Osteoblast (primary cell): ENCODE measurements at regions not wholly inside any gene's neighbourhood (a gene's known extent, or its start where the extent isn't known, plus 50 kb on each side); places are given as distances from the start of the nearest gene placed in this dataset.

ENCODE experiments used
- DNase-seq: peaks from one replicate; pipeline ENCODE4 v3.0.0; 2011; ENCODE audit warnings: low spot score, mixed read lengths; ENCODE audit not compliant: insufficient read length; ENCODE audit errors: missing footprints
- H2AFZ ChIP-seq: 2 replicates; pipeline ENCODE4 v1.6.0; 2011; ENCODE audit warnings: mild to moderate bottlenecking, low read length
- H3K27ac ChIP-seq: 2 replicates; pipeline ENCODE4 v1.5.1; 2011; ENCODE audit warnings: mild to moderate bottlenecking, low read depth, low read length, moderate library complexity
- H3K27me3 ChIP-seq: 2 replicates; pipeline ENCODE4 v1.6.0; 2012; ENCODE audit warnings: mild to moderate bottlenecking, control low read depth, inconsistent platforms, low read length, moderate library complexity; ENCODE audit not compliant: insufficient read depth
- H3K36me3 ChIP-seq: 2 replicates; pipeline ENCODE4 v1.5.1; 2011; ENCODE audit warnings: mild to moderate bottlenecking, low read length, control low read depth, moderate library complexity; ENCODE audit not compliant: insufficient read depth
- H3K4me1 ChIP-seq: 2 replicates; pipeline ENCODE4 v1.5.1; 2011; ENCODE audit warnings: mild to moderate bottlenecking, low read length, control low read depth, moderate library complexity; ENCODE audit not compliant: insufficient read depth
- H3K4me2 ChIP-seq: 2 replicates; pipeline ENCODE4 v1.6.0; 2011; ENCODE audit warnings: mild to moderate bottlenecking, low read length; ENCODE audit not compliant: insufficient read depth
- H3K4me3 ChIP-seq: fragments of 200-600 bp; sonication (generic); 3 replicates; pipeline ENCODE4 v1.5.1; 2012; ENCODE audit warnings: mild to moderate bottlenecking, low read length, inconsistent platforms; ENCODE audit not compliant: insufficient read depth
- H3K79me2 ChIP-seq: 2 replicates; pipeline ENCODE4 v1.6.0; 2012; ENCODE audit warnings: mild to moderate bottlenecking, low read length, control low read depth, inconsistent platforms; ENCODE audit not compliant: insufficient read depth
- H3K9me3 ChIP-seq: 2 replicates; pipeline ENCODE4 v1.5.1; 2011; ENCODE audit warnings: low read depth, low read length, control low read depth
- H4K20me1 ChIP-seq: 2 replicates; pipeline ENCODE4 v1.6.0; 2012; ENCODE audit warnings: mild to moderate bottlenecking, low read length, control low read depth; ENCODE audit not compliant: insufficient read depth
- CTCF ChIP-seq: IDR thresholded peaks from 2 replicates; pipeline ENCODE4 v1.5.1; 2011; ENCODE audit warnings: mild to moderate bottlenecking, low read depth, low read length, moderate library complexity; ENCODE audit errors: extremely low read depth

- Histone ChIP-seq H3K27ac (no peak overlapping the region), H3K36me3 (no peaks in the 10 kb centered on the region), H3K9me3 (peaks cover 2% of the 10 kb centered on the region), H3K4me2 (no peak overlapping the region), H3K79me2 (no peaks in the 10 kb centered on the region), H3K4me1 (no peaks in the 10 kb centered on the region), H3K27me3 (no peaks in the 10 kb centered on the region), H2AFZ (no peak overlapping the region), H3K4me3 (no peak overlapping the region), H4K20me1 (no peaks in the 10 kb centered on the region)
- no peak for DNase-seq
- no peak for TF ChIP-seq CTCF
Measured at GRCh38 chr4:136241221-136241986, 1290.9 kb downstream of the PCDH18 start.

GRCh38 chr4:136227315-136227714 lies 1305.0 kb downstream of the PCDH18 start:
- DNase-seq = no peak
- TF ChIP-seq CTCF = no peak
- Histone ChIP-seq H2AFZ (no peak overlapping the region), H3K4me1 (no peaks in the 10 kb centered on the region), H3K79me2 (no peaks in the 10 kb centered on the region), H3K36me3 (no peaks in the 10 kb centered on the region), H3K27ac (no peak overlapping the region), H3K4me2 (no peak overlapping the region), H3K9me3 (peaks cover 2% of the 10 kb centered on the region), H3K27me3 (no peaks in the 10 kb centered on the region), H4K20me1 (no peaks in the 10 kb centered on the region), H3K4me3 (no peak overlapping the region)

GRCh38 chr4:136219592-136220125 lies 1312.6 kb downstream of the PCDH18 start:
- no peak overlapping the region for H2AFZ ChIP-seq
- no peak overlapping the region for H3K4me3 ChIP-seq
- DNase-seq = no peak
- peaks cover 2% of the 10 kb centered on the region for H3K9me3 ChIP-seq
- no peak for TF ChIP-seq CTCF
- no peaks in the 10 kb centered on the region for H3K27me3 ChIP-seq
- H3K4me1 ChIP-seq = no peaks in the 10 kb centered on the region
- no peaks in the 10 kb centered on the region for H3K36me3 ChIP-seq
- H3K4me2 ChIP-seq = no peak overlapping the region
- no peaks in the 10 kb centered on the region for H3K79me2 ChIP-seq
- no peaks in the 10 kb centered on the region for H4K20me1 ChIP-seq
- H3K27ac ChIP-seq = no peak overlapping the region

GRCh38 chr4:136203199-136203598 lies 1329.1 kb downstream of the PCDH18 start:
- Histone ChIP-seq H3K4me3 (no peak overlapping the region), H3K27ac (no peak overlapping the region), H3K9me3 (no peaks in the 10 kb centered on the region), H3K27me3 (no peaks in the 10 kb centered on the region), H3K79me2 (no peaks in the 10 kb centered on the region), H2AFZ (no peak overlapping the region), H3K4me1 (no peaks in the 10 kb centered on the region), H4K20me1 (no peaks in the 10 kb centered on the region), H3K36me3 (no peaks in the 10 kb centered on the region), H3K4me2 (no peak overlapping the region)
- DNase-seq = no peak
- TF ChIP-seq CTCF = no peak
